Neural cell (in vitro differentiated cells): ENCODE measurements at regions not wholly inside any gene's neighbourhood (a gene's known extent, or its start where the extent isn't known, plus 50 kb on each side); places are given as distances from the start of the nearest gene placed in this dataset.

Experiments used
- H2AFZ ChIP-seq: fragments of 200-600, 300-800 bp; sonication (generic), shearing (Covaris generic); 2 replicates; pipeline ENCODE4 v1.6.0; 2014; ENCODE audit warnings: low read depth, mild to moderate bottlenecking, antibody characterized with exemption, low read length, moderate library complexity
- H3F3A ChIP-seq: fragments of 200-600 bp; shearing (Covaris generic); 2 replicates; pipeline ENCODE4 v1.6.1; 2016; ENCODE audit warnings: mild to moderate bottlenecking, moderate library complexity, mixed read lengths, antibody characterized with exemption, low read length; ENCODE audit not compliant: insufficient read depth, poor library complexity, severe bottlenecking
- H3K27ac ChIP-seq: fragments of 200-600, 300-800 bp; sonication (generic), shearing (Covaris generic); 2 replicates; pipeline ENCODE4 v1.5.1; 2014; ENCODE audit warnings: mild to moderate bottlenecking, low read length, moderate library complexity
- H3K27me3 ChIP-seq: fragments of 300-800, 200-600 bp; sonication (generic), shearing (Covaris generic); 2 replicates; pipeline ENCODE4 v1.6.0; 2014; ENCODE audit warnings: mild to moderate bottlenecking, low read depth, low read length, moderate library complexity; ENCODE audit not compliant: insufficient read depth
- H3K36me3 ChIP-seq: fragments of 300-800, 200-600 bp; sonication (generic), shearing (Covaris generic); 2 replicates; pipeline ENCODE4 v1.5.1; 2014; ENCODE audit warnings: mild to moderate bottlenecking, antibody characterized with exemption, low read length, moderate library complexity; ENCODE audit not compliant: insufficient read depth
- H3K4me2 ChIP-seq: fragments of 300-800, 200-600 bp; sonication (generic), shearing (Covaris generic); 2 replicates; pipeline ENCODE4 v1.6.0; 2014; ENCODE audit warnings: mild to moderate bottlenecking, low read length
- H3K4me3 ChIP-seq: fragments of 300-800, 200-600 bp; sonication (generic), shearing (Covaris generic); 2 replicates; pipeline ENCODE4 v1.5.1; 2014; ENCODE audit warnings: mild to moderate bottlenecking, low read length, moderate library complexity
- H3K79me2 ChIP-seq: fragments of 200-600 bp; shearing (Covaris generic); replicated peaks from 2 replicates; pipeline ENCODE4 v1.6.0; 2014; ENCODE audit warnings: mild to moderate bottlenecking, low read length, moderate library complexity; ENCODE audit not compliant: insufficient read depth
- H3K9ac ChIP-seq: fragments of 300-800, 200-600 bp; sonication (generic), shearing (Covaris generic); 2 replicates; pipeline ENCODE4 v1.6.1; 2016; ENCODE audit warnings: mild to moderate bottlenecking, low read length, mixed read lengths
- H3K9me2 ChIP-seq: fragments of 200-600 bp; shearing (Covaris generic); 2 replicates; pipeline ENCODE4 v1.6.1; 2016; ENCODE audit warnings: mild to moderate bottlenecking, low read length, mixed read lengths; ENCODE audit not compliant: insufficient read depth
- H3K9me3 ChIP-seq: fragments of 200-600, 300-800 bp; sonication (generic), shearing (Covaris generic); 2 replicates; pipeline ENCODE4 v1.6.1; 2016; ENCODE audit warnings: mild to moderate bottlenecking, mixed run types, low read length, moderate library complexity, mixed read lengths
- H4K20me1 ChIP-seq: fragments of 200-600 bp; shearing (Covaris generic); 2 replicates; pipeline ENCODE4 v1.6.1; 2016; ENCODE audit warnings: mild to moderate bottlenecking, mixed run types; ENCODE audit not compliant: insufficient read depth
- CTCF ChIP-seq: fragments of 450-650 bp; IDR thresholded peaks from 2 replicates; pipeline ENCODE4 v1.5.1; 2014; ENCODE audit warnings: antibody characterized with exemption, mild to moderate bottlenecking, moderate library complexity; ENCODE audit not compliant: poor library complexity, severe bottlenecking
- EP300 ChIP-seq: fragments of 450-650 bp; conservative IDR thresholded peaks from 2 replicates; pipeline ENCODE4 v1.6.1; 2014; ENCODE audit warnings: antibody characterized with exemption, mild to moderate bottlenecking, moderate library complexity; ENCODE audit not compliant: poor library complexity, severe bottlenecking
- EZH2 ChIP-seq: fragments of 200-600, 300-800 bp; shearing (Covaris generic), sonication (generic); IDR thresholded peaks from 2 replicates; pipeline ENCODE4 v1.6.1; 2014; ENCODE audit warnings: antibody characterized with exemption, low read length, borderline replicate concordance, mild to moderate bottlenecking; ENCODE audit not compliant: insufficient read depth, poor library complexity, severe bottlenecking
- MXI1 ChIP-seq: fragments of 450-650 bp; conservative IDR thresholded peaks from 2 replicates; pipeline ENCODE4 v1.6.1; 2014; ENCODE audit warnings: antibody characterized with exemption, mild to moderate bottlenecking; ENCODE audit not compliant: poor library complexity, severe bottlenecking
- POLR2AphosphoS5 ChIP-seq: IDR thresholded peaks from 2 replicates; pipeline ENCODE4 v1.6.1; 2012
- RAD21 ChIP-seq: fragments of 450-650 bp; conservative IDR thresholded peaks from 2 replicates; pipeline ENCODE4 v1.6.1; 2014; ENCODE audit warnings: antibody characterized with exemption, mild to moderate bottlenecking, moderate library complexity
- REST ChIP-seq: IDR thresholded peaks from 2 replicates; pipeline ENCODE4 v1.6.1; 2012; ENCODE audit warnings: borderline replicate concordance
- SMC3 ChIP-seq: fragments of 450-650 bp; conservative IDR thresholded peaks from 2 replicates; pipeline ENCODE4 v1.6.1; 2014; ENCODE audit warnings: antibody characterized with exemption, mild to moderate bottlenecking, moderate library complexity; ENCODE audit not compliant: poor library complexity
- TAF1 ChIP-seq: IDR thresholded peaks from 2 replicates; pipeline ENCODE4 v1.6.1; 2012; ENCODE audit warnings: low read depth

GRCh38 chr3:164477403-164477802 is 600.9 kb downstream of the SI start:
- Histone ChIP-seq H2AFZ (no peak overlapping the region), H3K36me3 (no peaks in the 10 kb centered on the region), H3K9ac (no peak overlapping the region), H3K4me2 (no peak overlapping the region), H3F3A (no peaks in the 10 kb centered on the region), H3K4me3 (no peak overlapping the region), H3K27me3 (no peaks in the 10 kb centered on the region), H3K79me2 (no peaks in the 10 kb centered on the region), H3K27ac (no peak overlapping the region), H3K9me2 (no peaks in the 10 kb centered on the region), H3K9me3 (no peaks in the 10 kb centered on the region), H4K20me1 (no peaks in the 10 kb centered on the region)
- TF ChIP-seq SMC3 = no peak
- TF ChIP-seq REST = no peak
- TF ChIP-seq CTCF = no peak
- TF ChIP-seq EP300 = no peak
- no peak for TF ChIP-seq RAD21
- no peak for TF ChIP-seq TAF1
- no peak for TF ChIP-seq EZH2
- TF ChIP-seq POLR2AphosphoS5 = no peak

GRCh38 chr3:164476631-164477030 is 601.7 kb downstream of the SI start:
- H3K9me3 ChIP-seq = no peaks in the 10 kb centered on the region
- no peaks in the 10 kb centered on the region for H3K9me2 ChIP-seq
- H3K27ac ChIP-seq = no peak overlapping the region
- no peaks in the 10 kb centered on the region for H4K20me1 ChIP-seq
- H3F3A ChIP-seq = no peaks in the 10 kb centered on the region
- H3K79me2 ChIP-seq = no peaks in the 10 kb centered on the region
- no peak overlapping the region for H3K9ac ChIP-seq
- TF ChIP-seq RAD21 (no peak), TAF1 (no peak), CTCF (no peak), EP300 (no peak), REST (no peak), SMC3 (no peak), EZH2 (no peak), MXI1 (no peak), POLR2AphosphoS5 (no peak)
- no peaks in the 10 kb centered on the region for H3K36me3 ChIP-seq
- H3K4me3 ChIP-seq = no peak overlapping the region
- H3K27me3 ChIP-seq = no peaks in the 10 kb centered on the region
- no peak overlapping the region for H2AFZ ChIP-seq
- no peak overlapping the region for H3K4me2 ChIP-seq
